NB4 (cell line): ENCODE measurements at regions not wholly inside any gene's neighbourhood (a gene's known extent, or its start where the extent isn't known, plus 50 kb on each side); places are given as distances from the start of the nearest gene placed in this dataset.
"Not testable (repeated sequence)": the region's sequence is repeated elsewhere in the genome, so short reads cannot be mapped to it uniquely, and the experiment has no call there.

ENCODE experiments used
- DNase-seq: peaks from one replicate; pipeline ENCODE4 v3.0.0; 2010; ENCODE audit warnings: low read depth
- H3K4me3 ChIP-seq: one replicate; pipeline ENCODE4 v1.5.1; 2011; ENCODE audit warnings: mild to moderate bottlenecking, low read depth, low read length, moderate library complexity
- MYC ChIP-seq: IDR thresholded peaks from 2 replicates; pipeline ENCODE4 v1.6.1; 2011; ENCODE audit warnings: low read depth, low read length
- POLR2A ChIP-seq: IDR thresholded peaks from 2 replicates; pipeline ENCODE4 v1.6.1; 2011; ENCODE audit warnings: mild to moderate bottlenecking; ENCODE audit not compliant: insufficient read length; ENCODE audit errors: extremely low read depth
- TF ChIP-seq, protein P1 (sequence below): IDR thresholded peaks from one replicate; pipeline ENCODE4 v1.5.1; 2012; ENCODE audit warnings: low read depth, low read length
- TF ChIP-seq, protein P2 (sequence below): IDR thresholded peaks from 2 replicates; pipeline ENCODE4 v1.6.1; 2011; ENCODE audit warnings: low read depth, low read length

GRCh38 chr5:32942225-32942989 lies 231.3 kb downstream of the NPR3 start:
- TF ChIP-seq, protein P1, sequence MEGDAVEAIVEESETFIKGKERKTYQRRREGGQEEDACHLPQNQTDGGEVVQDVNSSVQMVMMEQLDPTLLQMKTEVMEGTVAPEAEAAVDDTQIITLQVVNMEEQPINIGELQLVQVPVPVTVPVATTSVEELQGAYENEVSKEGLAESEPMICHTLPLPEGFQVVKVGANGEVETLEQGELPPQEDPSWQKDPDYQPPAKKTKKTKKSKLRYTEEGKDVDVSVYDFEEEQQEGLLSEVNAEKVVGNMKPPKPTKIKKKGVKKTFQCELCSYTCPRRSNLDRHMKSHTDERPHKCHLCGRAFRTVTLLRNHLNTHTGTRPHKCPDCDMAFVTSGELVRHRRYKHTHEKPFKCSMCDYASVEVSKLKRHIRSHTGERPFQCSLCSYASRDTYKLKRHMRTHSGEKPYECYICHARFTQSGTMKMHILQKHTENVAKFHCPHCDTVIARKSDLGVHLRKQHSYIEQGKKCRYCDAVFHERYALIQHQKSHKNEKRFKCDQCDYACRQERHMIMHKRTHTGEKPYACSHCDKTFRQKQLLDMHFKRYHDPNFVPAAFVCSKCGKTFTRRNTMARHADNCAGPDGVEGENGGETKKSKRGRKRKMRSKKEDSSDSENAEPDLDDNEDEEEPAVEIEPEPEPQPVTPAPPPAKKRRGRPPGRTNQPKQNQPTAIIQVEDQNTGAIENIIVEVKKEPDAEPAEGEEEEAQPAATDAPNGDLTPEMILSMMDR: peak; percentile 68
- TF ChIP-seq POLR2A: no peak
- peak; percentile 24; the same call in 1 of the 2 replicates for TF ChIP-seq MYC
- TF ChIP-seq, protein P2, sequence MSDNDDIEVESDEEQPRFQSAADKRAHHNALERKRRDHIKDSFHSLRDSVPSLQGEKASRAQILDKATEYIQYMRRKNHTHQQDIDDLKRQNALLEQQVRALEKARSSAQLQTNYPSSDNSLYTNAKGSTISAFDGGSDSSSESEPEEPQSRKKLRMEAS: peak; percentile 35; the same call in 1 of the 2 replicates
- peak; percentile 59 for DNase-seq
- no peak overlapping the region for H3K4me3 ChIP-seq

DNA sequence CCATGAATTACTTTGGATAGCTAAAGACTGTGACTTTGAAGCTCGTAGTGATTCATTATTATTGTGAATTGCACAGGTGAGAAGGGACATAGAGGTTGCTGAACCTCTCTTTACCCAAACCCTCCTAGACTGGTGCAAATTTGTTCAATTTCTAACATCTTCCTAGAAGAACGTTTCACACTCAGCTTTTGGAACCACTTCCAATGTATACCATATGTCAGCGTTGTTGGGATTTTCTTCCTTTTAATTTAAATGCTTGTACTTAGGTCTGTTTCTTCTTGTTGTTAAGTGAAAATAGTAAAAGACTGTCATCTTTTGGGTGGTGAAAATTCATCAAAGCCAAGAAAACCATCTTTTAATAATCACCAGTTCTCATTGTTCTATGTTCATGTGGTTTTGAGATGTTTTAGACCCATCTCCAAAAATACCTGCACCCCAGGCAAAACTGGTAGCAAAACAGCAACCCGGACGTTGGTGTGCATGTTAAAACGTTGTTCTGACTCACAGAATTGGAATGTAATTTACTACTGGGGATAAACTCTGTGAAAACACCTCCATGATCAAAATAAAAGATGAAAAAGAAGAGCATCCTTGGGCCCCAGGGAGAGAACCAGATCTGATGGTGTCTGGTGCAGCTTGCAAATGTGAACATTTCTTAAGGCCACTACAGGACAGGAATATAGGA lies 238.3 kb downstream of the NPR3 start:
- no peak overlapping the region for H3K4me3 ChIP-seq
- no peak for DNase-seq
- TF ChIP-seq POLR2A (no peak), MYC (no peak)
- TF ChIP-seq, protein P1: no peak
- TF ChIP-seq, protein P2: no peak

- no peak for TF ChIP-seq MYC
- TF ChIP-seq, protein P1: no peak
- TF ChIP-seq, protein P2: no peak
- TF ChIP-seq POLR2A: no peak
- no peak for DNase-seq
- no peak overlapping the region for H3K4me3 ChIP-seq
Measured at GRCh38 chr5:32951003-32951402, 239.9 kb downstream of the NPR3 start.

- DNase-seq: no peak
- TF ChIP-seq, protein P2: no peak
- TF ChIP-seq POLR2A: no peak
- TF ChIP-seq MYC: no peak
- TF ChIP-seq, protein P1: no peak
- H3K4me3 ChIP-seq: no peak overlapping the region
Measured at GRCh38 chr5:32951878-32952277, 240.8 kb downstream of the NPR3 start.

- not testable (repeated sequence) for H3K4me3 ChIP-seq, DNase-seq
Measured at GRCh38 chr5:32952421-32952820, 241.3 kb downstream of the NPR3 start.

GRCh38 chr5:32953694-32954093 lies 242.6 kb downstream of the NPR3 start:
- no peak for TF ChIP-seq POLR2A
- no peak for DNase-seq
- H3K4me3 ChIP-seq: no peak overlapping the region

GRCh38 chr5:32955814-32956213 lies 244.7 kb downstream of the NPR3 start:
- no peak overlapping the region for H3K4me3 ChIP-seq
- no peak for DNase-seq
- TF ChIP-seq, protein P2: no peak
- TF ChIP-seq MYC: no peak
- no peak for TF ChIP-seq POLR2A
- TF ChIP-seq, protein P1: no peak
